ENCODE measurements at regions not wholly inside any gene's neighbourhood (a gene's known extent, or its start where the extent isn't known, plus 50 kb on each side); places are given as distances from the start of the nearest gene placed in this dataset.

DNA sequence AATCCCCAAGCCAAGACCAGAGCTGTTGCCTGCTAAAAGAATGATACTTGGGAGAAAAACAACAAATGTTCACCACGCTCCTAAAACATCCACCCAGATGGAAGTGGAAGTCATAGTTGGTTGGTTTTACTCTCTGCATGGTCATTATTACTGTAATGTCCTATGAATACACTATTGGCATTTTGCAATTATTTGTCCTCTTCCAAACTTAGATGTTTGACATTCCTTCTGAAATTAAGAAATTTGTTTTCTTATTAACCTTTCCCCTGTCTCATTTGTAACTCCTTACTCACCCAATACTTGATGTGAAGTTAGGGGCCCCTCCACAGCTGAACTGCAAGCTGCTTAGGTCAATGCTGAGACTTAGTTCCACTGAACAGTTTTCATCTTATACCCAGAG lies 383.3 kb downstream of the INHBA start:
- DNase-seq = no peak
- WGBS, 3 donors = 83 to 85% (median 84%) methylated on average over 1 of the region's 1 CpG
- Histone ChIP-seq H3K9me3 (ENCODE audit: control insufficient read depth in 2 of 2, insufficient read depth in 1 of 2, low read depth in 1 of 2, low read length in 1 of 2) (no peaks in the 10 kb centered on the region), H3K36me3 (ENCODE audit: control insufficient read depth in 3 of 3, insufficient read depth in 2 of 3, low read depth in 1 of 3, low read length in 3 of 3) (no peaks in the 10 kb centered on the region), H3K4me1 (ENCODE audit: control insufficient read depth in 3 of 3, insufficient read depth in 2 of 3, low read depth in 1 of 3, low read length in 2 of 3) (no peaks in the 10 kb centered on the region), H3K27ac (ENCODE audit: low read depth in 1 of 3, low read length in 2 of 3) (no peak overlapping the region), H3K4me3 (ENCODE audit: low read depth in 1 of 3, low read length in 3 of 3) (no peak overlapping the region), H3K27me3 (ENCODE audit: control insufficient read depth in 3 of 3, insufficient read depth in 3 of 3, low read length in 3 of 3) (no peaks in the 10 kb centered on the region)
- FAIRE-seq = no peak

DNA sequence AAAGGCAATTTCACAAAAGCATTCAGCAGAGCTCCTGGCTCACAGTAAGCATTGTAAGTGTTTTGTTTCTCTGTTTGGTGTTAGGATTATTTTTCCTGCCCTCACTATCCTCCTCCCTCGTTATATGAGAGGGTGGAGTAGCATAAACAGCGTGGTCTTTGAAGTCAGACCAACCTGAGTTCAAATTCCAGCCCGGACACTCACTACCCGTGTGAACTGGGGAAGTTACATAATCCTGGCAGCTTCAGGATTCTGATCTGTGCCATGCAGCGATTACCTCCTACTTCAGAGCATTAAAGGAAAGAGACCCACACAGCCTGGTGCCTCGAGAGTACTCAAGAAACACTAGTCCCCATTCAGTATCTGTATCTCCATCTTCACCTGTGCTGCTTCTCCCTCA lies 386.5 kb downstream of the INHBA start:
- H3K9me3 ChIP-seq (ENCODE audit: control insufficient read depth in 2 of 2, insufficient read depth in 1 of 2, low read depth in 1 of 2, low read length in 1 of 2) = no peaks in the 10 kb centered on the region
- no peaks in the 10 kb centered on the region for H3K27me3 ChIP-seq (ENCODE audit: control insufficient read depth in 3 of 3, insufficient read depth in 3 of 3, low read length in 3 of 3)
- no peak overlapping the region for H3K27ac ChIP-seq (ENCODE audit: low read depth in 1 of 3, low read length in 2 of 3)
- no peak for FAIRE-seq
- H3K36me3 ChIP-seq (ENCODE audit: control insufficient read depth in 3 of 3, insufficient read depth in 2 of 3, low read depth in 1 of 3, low read length in 3 of 3) = no peaks in the 10 kb centered on the region
- no peak overlapping the region for H3K4me3 ChIP-seq (ENCODE audit: low read depth in 1 of 3, low read length in 3 of 3)
- DNase-seq = peak; percentile 26 to 78
- 8 to 46% (median 27%) methylated on average over 6 of the region's 6 CpGs for WGBS, 3 donors
- no peaks in the 10 kb centered on the region for H3K4me1 ChIP-seq (ENCODE audit: control insufficient read depth in 3 of 3, insufficient read depth in 2 of 3, low read depth in 1 of 3, low read length in 2 of 3)

DNA sequence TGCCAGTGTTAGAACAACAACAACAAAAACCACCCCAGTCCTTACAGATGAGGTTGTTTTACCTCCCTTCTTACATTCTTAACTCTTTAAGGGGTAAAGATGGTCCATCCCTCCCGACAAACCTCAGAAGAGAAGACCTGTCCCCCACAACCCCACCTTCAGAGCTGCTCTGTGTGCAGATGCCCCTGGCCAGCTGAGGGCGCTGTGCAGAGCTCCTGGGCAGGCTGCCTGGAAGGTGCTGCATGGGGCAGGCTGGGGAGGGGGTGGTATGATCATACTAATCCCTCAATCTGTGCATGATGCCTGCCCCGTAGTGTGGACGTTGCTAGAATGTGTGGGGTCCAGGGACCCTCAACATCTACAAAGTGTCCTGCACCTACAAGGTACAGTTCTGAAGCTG lies 387.1 kb downstream of the INHBA start:
- 39 to 57% (median 42%) methylated on average over 4 of the region's 4 CpGs for WGBS, 3 donors
- no peaks in the 10 kb centered on the region for H3K36me3 ChIP-seq (ENCODE audit: control insufficient read depth in 3 of 3, insufficient read depth in 2 of 3, low read depth in 1 of 3, low read length in 3 of 3)
- H3K4me1 ChIP-seq (ENCODE audit: control insufficient read depth in 3 of 3, insufficient read depth in 2 of 3, low read depth in 1 of 3, low read length in 2 of 3) = no peaks in the 10 kb centered on the region
- H3K9me3 ChIP-seq (ENCODE audit: control insufficient read depth in 2 of 2, insufficient read depth in 1 of 2, low read depth in 1 of 2, low read length in 1 of 2) = no peaks in the 10 kb centered on the region
- no peak overlapping the region for H3K4me3 ChIP-seq (ENCODE audit: low read depth in 1 of 3, low read length in 3 of 3)
- H3K27ac ChIP-seq (ENCODE audit: low read depth in 1 of 3, low read length in 2 of 3) = no peak overlapping the region
- DNase-seq (no peak), FAIRE-seq (no peak)
- no peaks in the 10 kb centered on the region for H3K27me3 ChIP-seq (ENCODE audit: control insufficient read depth in 3 of 3, insufficient read depth in 3 of 3, low read length in 3 of 3)

DNA sequence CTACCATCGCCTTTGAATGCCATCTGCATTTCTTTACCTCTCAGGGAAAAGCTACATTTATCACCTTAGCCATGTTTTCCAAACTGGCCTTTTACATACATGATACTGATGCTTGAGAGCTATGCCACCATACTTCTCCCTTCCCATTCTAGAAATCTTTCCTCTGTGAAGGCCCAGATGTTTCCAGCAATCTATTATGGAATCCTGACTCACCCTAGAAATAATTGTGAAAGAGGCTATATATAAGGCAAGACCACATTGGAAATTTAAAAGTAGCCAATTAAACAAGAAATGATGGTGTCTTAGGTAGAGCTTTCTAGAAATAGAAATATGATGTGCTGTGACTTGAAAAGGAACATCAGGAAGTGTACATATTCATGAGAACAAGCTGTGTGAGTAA lies 389.7 kb downstream of the INHBA start:
- no peak overlapping the region for H3K4me3 ChIP-seq (ENCODE audit: low read depth in 1 of 3, low read length in 3 of 3)
- 87 to 96% (median 96%) methylated on average over 1 of the region's 1 CpG for WGBS, 3 donors
- no peak overlapping the region for H3K27ac ChIP-seq (ENCODE audit: low read depth in 1 of 3, low read length in 2 of 3)
- no peaks in the 10 kb centered on the region for H3K9me3 ChIP-seq (ENCODE audit: control insufficient read depth in 2 of 2, insufficient read depth in 1 of 2, low read depth in 1 of 2, low read length in 1 of 2)
- H3K36me3 ChIP-seq (ENCODE audit: control insufficient read depth in 3 of 3, insufficient read depth in 2 of 3, low read depth in 1 of 3, low read length in 3 of 3) = no peaks in the 10 kb centered on the region
- DNase-seq (no peak), FAIRE-seq (no peak)
- no peaks in the 10 kb centered on the region for H3K27me3 ChIP-seq (ENCODE audit: control insufficient read depth in 3 of 3, insufficient read depth in 3 of 3, low read length in 3 of 3)
- no peaks in the 10 kb centered on the region for H3K4me1 ChIP-seq (ENCODE audit: control insufficient read depth in 3 of 3, insufficient read depth in 2 of 3, low read depth in 1 of 3, low read length in 2 of 3)

DNA sequence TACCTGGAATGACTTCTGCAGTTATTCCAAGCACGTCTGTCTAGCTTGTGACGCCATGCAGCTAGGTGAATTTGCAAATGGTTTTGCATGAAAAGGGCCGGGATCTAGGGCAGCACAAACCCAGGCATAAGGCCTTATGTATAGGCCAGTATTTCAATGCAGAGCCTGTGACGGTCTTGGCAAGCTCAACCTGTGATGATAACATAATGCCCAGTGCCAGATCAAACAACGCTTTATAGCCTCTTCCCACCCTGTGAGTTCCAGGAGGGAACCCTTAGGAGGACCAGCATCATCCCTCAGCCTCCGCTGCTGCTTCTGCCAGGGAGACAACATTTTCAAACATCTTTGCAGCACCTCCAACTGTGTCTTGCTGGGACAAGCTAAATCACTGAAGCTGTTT lies 390.7 kb downstream of the INHBA start:
- Histone ChIP-seq H3K27me3 (ENCODE audit: control insufficient read depth in 3 of 3, insufficient read depth in 3 of 3, low read length in 3 of 3) (no peaks in the 10 kb centered on the region), H3K9me3 (ENCODE audit: control insufficient read depth in 2 of 2, insufficient read depth in 1 of 2, low read depth in 1 of 2, low read length in 1 of 2) (no peaks in the 10 kb centered on the region), H3K4me1 (ENCODE audit: control insufficient read depth in 3 of 3, insufficient read depth in 2 of 3, low read depth in 1 of 3, low read length in 2 of 3) (no peaks in the 10 kb centered on the region), H3K4me3 (ENCODE audit: low read depth in 1 of 3, low read length in 3 of 3) (no peak overlapping the region), H3K27ac (ENCODE audit: low read depth in 1 of 3, low read length in 2 of 3) (no peak overlapping the region), H3K36me3 (ENCODE audit: control insufficient read depth in 3 of 3, insufficient read depth in 2 of 3, low read depth in 1 of 3, low read length in 3 of 3) (no peaks in the 10 kb centered on the region)
- FAIRE-seq (no peak), DNase-seq (no peak)
- WGBS, 3 donors = 49 to 87% (median 65%) methylated on average over 6 of the region's 6 CpGs

DNA sequence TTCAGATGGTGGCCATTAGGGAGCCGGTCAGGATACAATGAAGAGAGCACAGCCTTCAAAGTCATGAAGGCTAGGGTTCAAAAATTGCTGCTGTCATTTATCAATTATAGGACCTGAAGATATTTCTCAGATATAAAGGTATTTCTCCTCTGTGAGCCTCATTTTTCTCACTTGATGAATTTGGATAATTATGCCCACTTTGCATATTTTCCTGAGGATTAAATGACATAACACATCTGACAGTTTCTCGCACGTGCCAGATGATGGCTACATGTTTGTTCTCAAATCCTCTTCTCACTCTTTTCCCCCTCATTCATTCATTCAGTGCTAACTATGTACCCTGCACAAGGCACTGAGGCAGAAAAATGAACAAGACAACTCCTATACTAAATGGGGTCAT lies 391.6 kb downstream of the INHBA start:
- no peaks in the 10 kb centered on the region for H3K4me1 ChIP-seq (ENCODE audit: control insufficient read depth in 3 of 3, insufficient read depth in 2 of 3, low read depth in 1 of 3, low read length in 2 of 3)
- no peaks in the 10 kb centered on the region for H3K9me3 ChIP-seq (ENCODE audit: control insufficient read depth in 2 of 2, insufficient read depth in 1 of 2, low read depth in 1 of 2, low read length in 1 of 2)
- FAIRE-seq (no peak), DNase-seq (no peak)
- WGBS, 3 donors = 92 to 97% (median 92%) methylated on average over 3 of the region's 3 CpGs
- no peak overlapping the region for H3K4me3 ChIP-seq (ENCODE audit: low read depth in 1 of 3, low read length in 3 of 3)
- no peaks in the 10 kb centered on the region for H3K27me3 ChIP-seq (ENCODE audit: control insufficient read depth in 3 of 3, insufficient read depth in 3 of 3, low read length in 3 of 3)
- no peak overlapping the region for H3K27ac ChIP-seq (ENCODE audit: low read depth in 1 of 3, low read length in 2 of 3)
- H3K36me3 ChIP-seq (ENCODE audit: control insufficient read depth in 3 of 3, insufficient read depth in 2 of 3, low read depth in 1 of 3, low read length in 3 of 3) = no peaks in the 10 kb centered on the region

DNA sequence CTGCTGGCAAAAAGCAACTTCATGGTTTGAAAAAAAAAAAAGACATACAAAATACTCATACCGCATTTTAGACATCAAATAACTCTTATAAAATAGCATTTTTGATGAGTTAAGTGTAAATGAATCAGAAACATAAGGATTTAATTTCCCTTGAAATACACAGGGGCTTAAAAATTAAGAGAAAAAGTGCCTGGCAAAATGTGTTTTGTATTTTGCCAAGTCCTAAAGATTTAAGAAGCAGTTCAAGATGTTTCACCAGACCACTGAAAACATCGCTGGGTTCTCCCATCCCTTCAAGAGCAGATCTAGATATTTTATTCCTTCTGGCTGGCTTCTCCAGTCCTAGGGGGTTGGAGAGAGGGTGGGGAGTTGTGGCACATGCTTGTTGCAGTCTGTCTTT lies 396.4 kb downstream of the INHBA start:
- H3K9me3 ChIP-seq (ENCODE audit: control insufficient read depth in 2 of 2, insufficient read depth in 1 of 2, low read depth in 1 of 2, low read length in 1 of 2) = no peaks in the 10 kb centered on the region
- H3K27ac ChIP-seq (ENCODE audit: low read depth in 1 of 3, low read length in 2 of 3) = no peak overlapping the region
- DNase-seq (no peak), FAIRE-seq (no peak)
- H3K4me1 ChIP-seq (ENCODE audit: control insufficient read depth in 3 of 3, insufficient read depth in 2 of 3, low read depth in 1 of 3, low read length in 2 of 3) = no peaks in the 10 kb centered on the region
- H3K4me3 ChIP-seq (ENCODE audit: low read depth in 1 of 3, low read length in 3 of 3) = no peak overlapping the region
- H3K27me3 ChIP-seq (ENCODE audit: control insufficient read depth in 3 of 3, insufficient read depth in 3 of 3, low read length in 3 of 3) = no peaks in the 10 kb centered on the region
- WGBS, 3 donors = 92 to 97% (median 96%) methylated on average over 2 of the region's 2 CpGs
- no peaks in the 10 kb centered on the region for H3K36me3 ChIP-seq (ENCODE audit: control insufficient read depth in 3 of 3, insufficient read depth in 2 of 3, low read depth in 1 of 3, low read length in 3 of 3)

DNA sequence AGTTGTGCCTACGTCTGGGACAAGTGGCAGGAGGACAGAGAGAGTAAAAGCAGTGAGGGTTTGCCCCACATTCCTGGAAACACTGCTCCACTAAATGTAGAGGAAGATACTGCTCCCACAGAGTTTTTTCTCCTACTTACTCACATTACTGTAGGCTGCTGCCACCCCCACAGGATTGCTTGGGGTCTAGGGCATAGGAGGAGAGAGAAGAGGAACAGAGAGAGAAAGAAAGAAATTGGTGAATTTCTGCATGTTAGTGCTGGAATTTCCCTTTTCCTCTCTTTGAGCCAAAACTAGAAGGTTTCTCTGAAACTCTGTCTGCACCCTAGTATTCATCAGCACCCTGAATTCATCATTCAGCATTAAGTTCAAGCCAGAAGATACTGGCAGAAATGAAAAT lies 397.9 kb downstream of the INHBA start:
- H3K36me3 ChIP-seq (ENCODE audit: control insufficient read depth in 3 of 3, insufficient read depth in 2 of 3, low read depth in 1 of 3, low read length in 3 of 3) = no peaks in the 10 kb centered on the region
- WGBS, 3 donors = 76 to 86% (median 81%) methylated on average over 1 of the region's 1 CpG
- no peak for FAIRE-seq
- no peaks in the 10 kb centered on the region for H3K27me3 ChIP-seq (ENCODE audit: control insufficient read depth in 3 of 3, insufficient read depth in 3 of 3, low read length in 3 of 3)
- no peak overlapping the region for H3K4me3 ChIP-seq (ENCODE audit: low read depth in 1 of 3, low read length in 3 of 3)
- no peaks in the 10 kb centered on the region for H3K9me3 ChIP-seq (ENCODE audit: control insufficient read depth in 2 of 2, insufficient read depth in 1 of 2, low read depth in 1 of 2, low read length in 1 of 2)
- H3K27ac ChIP-seq (ENCODE audit: low read depth in 1 of 3, low read length in 2 of 3) = no peak overlapping the region
- H3K4me1 ChIP-seq (ENCODE audit: control insufficient read depth in 3 of 3, insufficient read depth in 2 of 3, low read depth in 1 of 3, low read length in 2 of 3) = no peaks in the 10 kb centered on the region
- no peak for DNase-seq

DNA sequence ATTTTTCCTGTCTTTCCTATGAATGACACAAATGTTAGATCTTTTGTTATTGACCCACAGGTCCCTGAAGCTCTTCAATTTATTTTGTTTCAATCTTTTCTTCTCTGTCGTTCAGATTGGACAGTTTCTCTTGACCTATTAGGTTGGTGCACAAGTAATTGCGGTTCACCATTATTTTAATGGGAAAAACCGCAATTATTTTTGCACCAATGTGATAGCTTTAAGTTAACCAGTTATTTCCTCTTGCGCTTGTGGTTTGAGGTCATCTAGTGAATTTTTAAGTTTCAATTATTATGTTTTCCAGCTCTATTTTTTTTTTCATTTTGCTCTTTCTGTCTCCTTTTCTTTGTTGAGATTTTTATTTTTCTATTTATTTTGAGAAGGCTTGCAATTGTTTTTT lies 399.2 kb downstream of the INHBA start:
- H3K27me3 ChIP-seq (ENCODE audit: control insufficient read depth in 3 of 3, insufficient read depth in 3 of 3, low read length in 3 of 3) = no peaks in the 10 kb centered on the region
- DNase-seq = no peak
- no peaks in the 10 kb centered on the region for H3K4me1 ChIP-seq (ENCODE audit: control insufficient read depth in 3 of 3, insufficient read depth in 2 of 3, low read depth in 1 of 3, low read length in 2 of 3)
- no peaks in the 10 kb centered on the region for H3K36me3 ChIP-seq (ENCODE audit: control insufficient read depth in 3 of 3, insufficient read depth in 2 of 3, low read depth in 1 of 3, low read length in 3 of 3)
- no peaks in the 10 kb centered on the region for H3K9me3 ChIP-seq (ENCODE audit: control insufficient read depth in 2 of 2, insufficient read depth in 1 of 2, low read depth in 1 of 2, low read length in 1 of 2)
- no peak overlapping the region for H3K27ac ChIP-seq (ENCODE audit: low read depth in 1 of 3, low read length in 2 of 3)
- 83 to 95% (median 89%) methylated on average over 4 of the region's 4 CpGs for WGBS, 3 donors
- no peak overlapping the region for H3K4me3 ChIP-seq (ENCODE audit: low read depth in 1 of 3, low read length in 3 of 3)
- FAIRE-seq = no peak
